PFSK-1 (cell line): ENCODE measurements at regions not wholly inside any gene's neighbourhood (a gene's known extent, or its start where the extent isn't known, plus 50 kb on each side); places are given as distances from the start of the nearest gene placed in this dataset.

Experiments used
- FOXP2 ChIP-seq: optimal IDR thresholded peaks from 2 replicates; pipeline ENCODE3; 2011; ENCODE audit warnings: borderline replicate concordance, control low read depth, inconsistent platforms; ENCODE audit not compliant: insufficient read depth; ENCODE audit errors: extremely low read length, extremely low read depth
- POLR2AphosphoS5 ChIP-seq: IDR thresholded peaks from 2 replicates; pipeline ENCODE4 v1.6.1; 2012; ENCODE audit warnings: low read depth, mild to moderate bottlenecking, control low read depth, low read length, moderate library complexity
- SIN3A ChIP-seq: IDR thresholded peaks from 2 replicates; pipeline ENCODE4 v1.6.1; 2012; ENCODE audit warnings: mild to moderate bottlenecking, low read length, moderate library complexity, borderline replicate concordance; ENCODE audit not compliant: insufficient read depth
- TF ChIP-seq, protein P1 (sequence below), 2 experiments: IDR thresholded peaks; 2 replicates each; pipeline versions ENCODE4 v1.6.1 to v1.8.0; 2011 to 2012; ENCODE audit warnings: low read depth in 2 of 2, low read length in 2 of 2, control low read depth in 1 of 2, inconsistent platforms in 1 of 2, mild to moderate bottlenecking in 1 of 2, moderate library complexity in 1 of 2; ENCODE audit not compliant: insufficient read depth in 1 of 2

DNA sequence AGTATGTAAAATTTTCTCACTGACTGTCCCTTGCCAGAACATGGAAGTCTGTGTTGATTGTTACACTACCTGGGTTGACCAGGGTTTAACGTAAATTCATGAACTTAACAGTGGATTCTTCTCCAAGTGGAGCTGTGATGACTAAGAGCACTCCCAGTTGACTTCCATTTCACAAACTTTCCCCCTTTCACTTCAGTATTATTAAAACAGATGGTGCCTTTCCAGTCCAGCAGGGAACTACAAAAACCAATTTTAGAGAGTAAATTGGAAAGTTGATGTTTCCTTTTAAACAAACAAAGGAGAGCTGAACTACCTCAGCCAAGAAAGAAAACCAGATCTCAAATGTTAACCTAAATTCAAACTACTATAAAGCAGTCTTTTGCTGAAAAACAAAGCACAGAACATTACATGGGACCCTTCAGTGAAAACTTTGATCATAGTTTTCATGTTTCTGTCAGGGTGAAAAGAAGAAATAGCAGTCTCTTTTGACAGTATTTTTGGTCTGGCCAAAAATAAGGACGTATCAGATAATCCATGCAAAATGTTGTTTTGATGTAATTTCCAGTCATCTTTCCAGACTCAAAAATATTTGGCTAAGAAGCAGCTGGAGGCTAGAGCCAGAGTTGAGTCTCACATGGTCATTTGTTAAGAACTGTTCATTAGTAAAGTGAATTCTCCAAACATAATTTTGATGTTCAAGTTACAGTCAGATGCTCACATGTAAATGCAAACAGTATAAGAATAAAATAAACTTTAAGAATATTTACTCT lies 479.9 kb upstream of the AKR1E2 start:
- TF ChIP-seq POLR2AphosphoS5 (no peak), SIN3A (no peak), FOXP2 (no peak)
- TF ChIP-seq, protein P1, sequence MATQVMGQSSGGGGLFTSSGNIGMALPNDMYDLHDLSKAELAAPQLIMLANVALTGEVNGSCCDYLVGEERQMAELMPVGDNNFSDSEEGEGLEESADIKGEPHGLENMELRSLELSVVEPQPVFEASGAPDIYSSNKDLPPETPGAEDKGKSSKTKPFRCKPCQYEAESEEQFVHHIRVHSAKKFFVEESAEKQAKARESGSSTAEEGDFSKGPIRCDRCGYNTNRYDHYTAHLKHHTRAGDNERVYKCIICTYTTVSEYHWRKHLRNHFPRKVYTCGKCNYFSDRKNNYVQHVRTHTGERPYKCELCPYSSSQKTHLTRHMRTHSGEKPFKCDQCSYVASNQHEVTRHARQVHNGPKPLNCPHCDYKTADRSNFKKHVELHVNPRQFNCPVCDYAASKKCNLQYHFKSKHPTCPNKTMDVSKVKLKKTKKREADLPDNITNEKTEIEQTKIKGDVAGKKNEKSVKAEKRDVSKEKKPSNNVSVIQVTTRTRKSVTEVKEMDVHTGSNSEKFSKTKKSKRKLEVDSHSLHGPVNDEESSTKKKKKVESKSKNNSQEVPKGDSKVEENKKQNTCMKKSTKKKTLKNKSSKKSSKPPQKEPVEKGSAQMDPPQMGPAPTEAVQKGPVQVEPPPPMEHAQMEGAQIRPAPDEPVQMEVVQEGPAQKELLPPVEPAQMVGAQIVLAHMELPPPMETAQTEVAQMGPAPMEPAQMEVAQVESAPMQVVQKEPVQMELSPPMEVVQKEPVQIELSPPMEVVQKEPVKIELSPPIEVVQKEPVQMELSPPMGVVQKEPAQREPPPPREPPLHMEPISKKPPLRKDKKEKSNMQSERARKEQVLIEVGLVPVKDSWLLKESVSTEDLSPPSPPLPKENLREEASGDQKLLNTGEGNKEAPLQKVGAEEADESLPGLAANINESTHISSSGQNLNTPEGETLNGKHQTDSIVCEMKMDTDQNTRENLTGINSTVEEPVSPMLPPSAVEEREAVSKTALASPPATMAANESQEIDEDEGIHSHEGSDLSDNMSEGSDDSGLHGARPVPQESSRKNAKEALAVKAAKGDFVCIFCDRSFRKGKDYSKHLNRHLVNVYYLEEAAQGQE (IDR thresholded peaks at IDR 0.05; ENCODE audit: insufficient read depth in 1 of 2, low read depth in 2 of 2, low read length in 2 of 2), result no peak
